GM20000 (cell line): ENCODE measurements at regions not wholly inside any gene's neighbourhood (a gene's known extent, or its start where the extent isn't known, plus 50 kb on each side); places are given as distances from the start of the nearest gene placed in this dataset.

ENCODE experiments used
- DNase-seq: peaks from one replicate; pipeline ENCODE4 v3.0.0; 2012; ENCODE audit warnings: low spot score
- TF ChIP-seq, protein P1 (sequence below): IDR thresholded peaks from 2 replicates; pipeline ENCODE4 v1.5.1; 2012; ENCODE audit warnings: mild to moderate bottlenecking, control low read depth; ENCODE audit errors: extremely low read depth, missing control alignments

DNA sequence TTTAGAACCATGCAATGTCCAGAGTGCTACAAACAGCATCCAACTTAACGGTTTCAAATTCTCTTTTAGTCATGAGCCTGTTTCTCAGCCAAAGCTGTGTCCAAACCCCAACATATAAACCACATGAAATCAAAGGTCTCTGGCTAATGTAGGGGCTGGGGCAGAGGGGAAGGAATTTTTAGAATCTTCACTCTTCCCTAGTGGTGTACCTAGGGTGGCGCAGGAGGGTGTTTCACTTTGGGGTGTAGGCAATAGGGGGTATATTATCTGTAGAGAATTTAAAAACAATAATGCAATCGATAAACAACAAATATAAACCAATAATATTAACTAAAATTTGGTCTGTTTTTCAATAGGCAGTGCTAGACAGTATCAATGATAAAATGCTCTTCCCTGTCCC is 132.1 kb upstream of the BRINP1 start:
- TF ChIP-seq, protein P1, sequence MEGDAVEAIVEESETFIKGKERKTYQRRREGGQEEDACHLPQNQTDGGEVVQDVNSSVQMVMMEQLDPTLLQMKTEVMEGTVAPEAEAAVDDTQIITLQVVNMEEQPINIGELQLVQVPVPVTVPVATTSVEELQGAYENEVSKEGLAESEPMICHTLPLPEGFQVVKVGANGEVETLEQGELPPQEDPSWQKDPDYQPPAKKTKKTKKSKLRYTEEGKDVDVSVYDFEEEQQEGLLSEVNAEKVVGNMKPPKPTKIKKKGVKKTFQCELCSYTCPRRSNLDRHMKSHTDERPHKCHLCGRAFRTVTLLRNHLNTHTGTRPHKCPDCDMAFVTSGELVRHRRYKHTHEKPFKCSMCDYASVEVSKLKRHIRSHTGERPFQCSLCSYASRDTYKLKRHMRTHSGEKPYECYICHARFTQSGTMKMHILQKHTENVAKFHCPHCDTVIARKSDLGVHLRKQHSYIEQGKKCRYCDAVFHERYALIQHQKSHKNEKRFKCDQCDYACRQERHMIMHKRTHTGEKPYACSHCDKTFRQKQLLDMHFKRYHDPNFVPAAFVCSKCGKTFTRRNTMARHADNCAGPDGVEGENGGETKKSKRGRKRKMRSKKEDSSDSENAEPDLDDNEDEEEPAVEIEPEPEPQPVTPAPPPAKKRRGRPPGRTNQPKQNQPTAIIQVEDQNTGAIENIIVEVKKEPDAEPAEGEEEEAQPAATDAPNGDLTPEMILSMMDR = no peak
- no peak for DNase-seq

GRCh38 chr9:119500072-119500771 is 131.0 kb upstream of the BRINP1 start:
- TF ChIP-seq, protein P1 = no peak
- no peak for DNase-seq

GRCh38 chr9:119487118-119487827 is 118.0 kb upstream of the BRINP1 start:
- no peak for DNase-seq
- TF ChIP-seq, protein P1 = no peak

DNA sequence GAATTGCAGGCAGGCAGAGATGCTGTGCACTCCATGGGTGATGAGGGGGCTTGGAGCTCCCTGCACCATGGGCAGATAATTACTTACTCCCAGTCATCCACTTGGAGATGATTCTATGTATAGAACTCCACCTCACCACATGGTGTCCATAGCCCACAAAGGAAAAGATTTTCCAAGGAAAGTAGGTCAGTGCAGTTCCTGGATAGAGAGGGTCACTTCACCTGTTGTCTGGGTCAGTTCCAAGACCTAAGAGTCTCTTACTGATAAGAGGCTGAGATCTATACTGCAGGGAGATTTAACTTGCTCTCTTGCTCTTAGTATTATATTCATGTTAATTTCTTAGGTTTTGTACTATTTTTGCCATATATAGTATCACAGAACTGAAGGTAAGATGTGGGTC is 113.9 kb upstream of the BRINP1 start:
- no peak for DNase-seq
- TF ChIP-seq, protein P1 = no peak

DNA sequence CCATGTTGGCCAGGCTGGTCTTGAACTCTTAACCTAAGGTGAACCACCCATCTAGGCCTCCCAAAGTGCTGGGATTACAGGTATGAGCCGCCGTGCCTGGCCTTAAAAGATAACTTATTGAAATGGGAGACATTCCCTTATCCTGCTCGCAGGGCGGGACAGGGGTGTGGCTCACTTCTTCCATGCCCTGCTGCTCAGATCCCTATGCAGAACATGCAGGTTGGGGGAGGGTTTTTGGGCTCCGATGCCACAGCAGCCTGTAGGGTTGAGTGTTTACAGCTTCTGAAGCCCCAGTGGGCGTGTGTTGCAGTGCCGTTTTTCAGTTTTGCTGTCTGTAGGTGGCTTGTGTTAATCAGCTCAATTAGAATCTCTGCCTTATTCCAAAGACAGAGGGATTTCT is 108.0 kb upstream of the BRINP1 start:
- no peak for DNase-seq
- TF ChIP-seq, protein P1 = no peak

DNA sequence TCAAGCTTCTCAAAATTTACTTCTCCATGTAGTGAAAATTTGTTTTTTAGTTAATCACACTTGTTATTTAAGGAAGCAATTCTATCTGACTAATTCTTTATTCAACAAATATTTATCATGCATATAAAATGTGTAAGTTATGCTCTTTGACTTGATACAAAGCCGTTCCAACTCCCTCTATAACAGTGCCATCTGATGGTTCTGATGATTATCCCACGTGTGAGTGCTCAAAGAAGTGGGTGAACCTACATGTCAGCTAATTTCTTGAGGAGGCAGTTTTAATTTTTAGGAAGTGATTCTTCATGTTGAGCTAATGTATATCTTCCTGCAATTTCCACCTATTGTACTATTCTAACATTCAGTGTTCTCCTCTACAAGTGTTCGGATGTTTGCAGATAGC is 88.8 kb upstream of the BRINP1 start:
- DNase-seq = no peak
- TF ChIP-seq, protein P1 = no peak

DNA sequence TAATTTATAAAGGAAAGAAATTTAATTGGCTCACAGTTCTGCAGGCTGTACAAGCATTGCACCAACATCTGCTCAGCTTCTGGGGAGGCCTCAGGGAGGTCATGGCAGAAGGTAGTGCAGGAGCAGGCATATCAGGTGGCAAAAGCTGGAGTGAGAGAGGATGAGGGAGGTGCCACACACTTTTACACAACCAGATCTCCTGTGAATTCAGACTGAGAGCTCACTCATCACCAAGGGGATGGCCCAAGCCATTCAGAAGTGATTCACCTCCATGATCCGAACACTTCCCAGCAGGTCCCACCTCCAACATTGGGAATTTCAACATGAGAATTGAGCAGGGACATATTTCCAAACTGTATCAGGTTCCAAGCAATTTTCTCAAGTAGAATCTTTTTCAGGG is 84.7 kb upstream of the BRINP1 start:
- no peak for DNase-seq
- TF ChIP-seq, protein P1 = no peak
